Mucosa of descending colon (tissue), 3 donors: ENCODE measurements at regions not wholly inside any gene's neighbourhood (a gene's known extent, or its start where the extent isn't known, plus 50 kb on each side); places are given as distances from the start of the nearest gene placed in this dataset.

Source experiments
- ATAC-seq: fragments of 200-7000 bp; cut with Tn5 transposase; one replicate; pipeline ENCODE4 v1.9.1; 2020; ENCODE audit warnings: mild to moderate bottlenecking, moderate library complexity
- DNase-seq, 3 donors: peaks; one replicate each; pipeline ENCODE4 v3.0.0-alpha.2; 2020
- H3K36me3 ChIP-seq: fragments of 200-600 bp; one replicate; pipeline ENCODE4 v1.8.0; 2021; ENCODE audit warnings: low read depth, mild to moderate bottlenecking
- H3K4me1 ChIP-seq: fragments of 200-600 bp; one replicate; pipeline ENCODE4 v1.8.0; 2021; ENCODE audit warnings: low read depth, mild to moderate bottlenecking
- H3K4me3 ChIP-seq: fragments of 200-600 bp; one replicate; pipeline ENCODE4 v1.8.0; 2021; ENCODE audit warnings: mild to moderate bottlenecking
- H3K9me3 ChIP-seq: fragments of 200-600 bp; one replicate; pipeline ENCODE4 v1.8.0; 2021; ENCODE audit warnings: mild to moderate bottlenecking
- intact Hi-C, 2 donors: fragments of 100-400 bp; cut with DNase I in 1 of 2; cut with micrococcal nuclease in 1 of 2; formaldehyde crosslinking; loops; one replicate each; pipeline versions ENCODE4 v1.11.0 to v1.11.1; 2022; cut with DNase I, micrococcal nuclease
- TF ChIP-seq, protein P1 (sequence below): fragments of 200-600 bp; IDR thresholded peaks from one replicate; pipeline ENCODE4 v1.8.0; 2022; ENCODE audit warnings: antibody characterized with exemption, mild to moderate bottlenecking
- donor health status: DM: no; HTN: no; CAD: no; lungs with moderate emphysema.
- donor health status: DM: no; HTN: no; CAD: no.
- donor health status: DM: no; HTN: yes; CAD: no.

DNA sequence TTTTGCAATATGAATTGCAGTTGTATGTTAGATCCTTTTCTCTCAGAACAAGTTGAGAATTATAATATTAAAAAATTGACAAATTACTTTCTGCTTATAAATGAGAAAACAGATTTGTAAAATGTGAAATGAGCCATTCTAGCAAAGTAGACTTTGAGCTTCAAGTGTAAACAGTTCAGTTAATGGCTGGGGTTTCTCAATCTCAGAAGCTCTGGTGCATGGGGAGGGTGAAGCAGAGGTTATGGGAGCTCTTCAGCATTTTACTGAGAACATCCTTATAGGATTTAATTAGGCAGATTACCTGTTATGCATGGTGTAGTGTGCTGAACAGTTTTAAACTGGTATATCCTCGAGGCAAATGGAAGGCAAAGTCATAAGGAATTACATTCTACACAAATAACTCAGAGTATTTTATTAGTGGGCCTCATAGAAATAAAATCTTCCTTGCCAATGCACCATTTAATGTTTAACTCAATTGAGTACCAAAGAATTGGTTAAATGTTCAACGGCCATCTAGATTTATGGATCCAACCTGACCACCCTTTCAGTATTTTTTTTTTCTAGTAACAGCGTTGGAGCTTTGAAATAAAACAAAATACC lies 1143.6 kb upstream of the ADGRL2 start:
- TF ChIP-seq, protein P1, sequence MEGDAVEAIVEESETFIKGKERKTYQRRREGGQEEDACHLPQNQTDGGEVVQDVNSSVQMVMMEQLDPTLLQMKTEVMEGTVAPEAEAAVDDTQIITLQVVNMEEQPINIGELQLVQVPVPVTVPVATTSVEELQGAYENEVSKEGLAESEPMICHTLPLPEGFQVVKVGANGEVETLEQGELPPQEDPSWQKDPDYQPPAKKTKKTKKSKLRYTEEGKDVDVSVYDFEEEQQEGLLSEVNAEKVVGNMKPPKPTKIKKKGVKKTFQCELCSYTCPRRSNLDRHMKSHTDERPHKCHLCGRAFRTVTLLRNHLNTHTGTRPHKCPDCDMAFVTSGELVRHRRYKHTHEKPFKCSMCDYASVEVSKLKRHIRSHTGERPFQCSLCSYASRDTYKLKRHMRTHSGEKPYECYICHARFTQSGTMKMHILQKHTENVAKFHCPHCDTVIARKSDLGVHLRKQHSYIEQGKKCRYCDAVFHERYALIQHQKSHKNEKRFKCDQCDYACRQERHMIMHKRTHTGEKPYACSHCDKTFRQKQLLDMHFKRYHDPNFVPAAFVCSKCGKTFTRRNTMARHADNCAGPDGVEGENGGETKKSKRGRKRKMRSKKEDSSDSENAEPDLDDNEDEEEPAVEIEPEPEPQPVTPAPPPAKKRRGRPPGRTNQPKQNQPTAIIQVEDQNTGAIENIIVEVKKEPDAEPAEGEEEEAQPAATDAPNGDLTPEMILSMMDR = no peak
- no peak for DNase-seq
- no peak for ATAC-seq

DNA sequence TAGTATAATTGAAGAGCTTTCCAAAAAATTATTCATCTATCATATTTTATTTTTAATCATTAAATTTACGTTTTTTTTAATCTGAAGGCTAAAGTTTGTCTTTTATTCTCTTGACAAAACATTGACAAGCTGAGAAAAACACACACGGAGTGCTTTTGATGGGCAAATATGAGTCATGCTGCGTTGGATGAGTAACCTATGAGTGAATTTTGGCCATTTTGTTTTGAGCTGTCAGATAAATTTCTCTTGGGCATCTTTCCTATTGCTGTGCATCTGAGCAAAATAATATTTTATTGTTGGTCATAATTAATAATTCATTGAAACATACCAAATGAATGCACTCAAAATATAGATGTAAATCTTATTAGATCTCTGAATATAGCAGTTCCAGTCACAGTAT lies 1144.1 kb upstream of the ADGRL2 start:
- ATAC-seq (no peak), DNase-seq (no peak)
- Histone ChIP-seq H3K4me1 (no peaks in the 10 kb centered on the region), H3K4me3 (no peak overlapping the region), H3K9me3 (no peaks in the 10 kb centered on the region), H3K36me3 (no peaks in the 10 kb centered on the region)
- TF ChIP-seq, protein P1 = no peak
- intact Hi-C loops = no loop called here

More for the DNA sequence above, 1143.6 kb upstream of the ADGRL2 start:
- intact Hi-C loops = no loop called here
- H3K4me1 ChIP-seq = no peaks in the 10 kb centered on the region
- no peaks in the 10 kb centered on the region for H3K9me3 ChIP-seq
- no peaks in the 10 kb centered on the region for H3K36me3 ChIP-seq
- H3K4me3 ChIP-seq = no peak overlapping the region

DNA sequence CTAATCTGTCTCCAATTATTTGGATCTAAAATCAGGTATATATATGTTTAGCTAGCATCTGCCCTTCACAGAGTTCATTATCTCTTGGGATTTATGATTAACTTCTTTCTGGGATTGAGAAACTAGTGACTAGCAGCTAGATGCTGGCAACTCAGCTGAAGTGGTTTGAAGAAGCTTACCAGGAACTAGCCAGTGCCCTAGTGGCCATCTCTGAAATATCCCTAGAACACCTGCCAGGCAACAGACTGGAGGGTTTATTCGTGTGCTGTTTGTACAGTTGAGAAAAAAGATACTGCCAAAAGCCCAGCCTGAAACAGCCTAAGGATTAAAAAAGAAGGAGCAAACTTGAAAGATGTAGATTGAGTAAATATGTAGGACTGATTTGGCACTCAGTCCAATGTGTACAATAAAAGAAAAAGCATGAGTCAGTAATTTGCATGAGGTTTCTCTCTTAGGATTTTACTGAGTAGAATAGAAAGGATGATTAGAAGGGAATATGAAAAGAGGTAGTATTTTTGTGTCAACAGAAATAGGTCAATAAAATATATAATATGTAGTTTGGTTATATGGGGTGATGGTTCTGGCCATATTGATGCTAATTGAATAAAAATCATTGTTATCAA lies 1144.6 kb upstream of the ADGRL2 start:
- Histone ChIP-seq H3K36me3 (no peaks in the 10 kb centered on the region), H3K9me3 (no peaks in the 10 kb centered on the region), H3K4me1 (no peaks in the 10 kb centered on the region), H3K4me3 (no peak overlapping the region)
- ATAC-seq (peak; percentile 64), DNase-seq (peak in 1 of 3 donors; percentile 8)
- TF ChIP-seq, protein P1 = no peak
- intact Hi-C loops = no loop called here

DNA sequence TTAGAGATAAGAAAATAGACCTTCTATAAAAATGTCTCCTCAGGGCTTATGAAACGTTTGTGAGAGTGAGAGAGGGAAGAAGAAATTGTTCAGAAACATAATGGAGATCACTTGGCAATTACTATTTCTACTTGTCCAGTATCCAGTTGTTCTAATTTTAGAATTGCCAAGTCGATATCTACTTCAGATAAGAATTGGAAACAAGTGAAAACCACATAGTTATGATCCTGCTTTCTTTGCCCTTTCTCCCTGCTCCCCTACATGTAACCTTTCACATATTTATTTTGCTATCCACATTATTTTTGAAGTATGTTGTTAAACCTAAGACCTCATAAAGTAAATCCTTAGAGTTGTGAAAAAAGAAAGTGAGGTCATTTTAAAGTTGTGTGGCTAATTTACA lies 1154.7 kb upstream of the ADGRL2 start:
- Histone ChIP-seq H3K36me3 (no peaks in the 10 kb centered on the region), H3K4me1 (no peaks in the 10 kb centered on the region), H3K9me3 (no peaks in the 10 kb centered on the region), H3K4me3 (no peak overlapping the region)
- ATAC-seq (no peak), DNase-seq (no peak)
- TF ChIP-seq, protein P1 = no peak
- intact Hi-C loops = no loop called here

DNA sequence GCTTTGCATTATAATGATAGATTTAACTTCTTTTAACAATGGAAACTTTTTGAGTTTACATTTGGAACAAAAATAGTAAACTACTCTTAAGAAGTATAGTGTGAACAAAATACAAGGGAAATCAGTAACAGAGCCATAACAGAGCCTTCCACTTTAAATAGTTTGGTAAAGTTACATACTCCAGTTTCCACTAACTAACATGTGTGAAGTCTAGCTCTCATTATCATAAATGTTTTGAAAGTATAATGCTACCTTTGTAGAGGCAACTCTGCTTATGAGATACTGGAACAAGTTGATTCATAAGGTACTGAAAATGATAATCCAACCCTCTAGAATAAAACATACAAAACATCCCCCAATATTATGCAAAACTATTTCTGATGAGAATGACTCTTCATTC lies 1155.1 kb upstream of the ADGRL2 start:
- Histone ChIP-seq H3K36me3 (no peaks in the 10 kb centered on the region), H3K9me3 (no peaks in the 10 kb centered on the region), H3K4me3 (no peak overlapping the region), H3K4me1 (no peaks in the 10 kb centered on the region)
- intact Hi-C loops = no loop called here
- DNase-seq (no peak), ATAC-seq (no peak)
- TF ChIP-seq, protein P1 = no peak
